ENCODE measurements at regions not wholly inside any gene's neighbourhood (a gene's known extent, or its start where the extent isn't known, plus 50 kb on each side); places are given as distances from the start of the nearest gene placed in this dataset.
A peak's percentile ranks its signal among the peaks of the same experiment; 100 is the strongest.

- Histone ChIP-seq H3K9me3 (ENCODE audit: insufficient read depth, low read length) (no peaks in the 10 kb centered on the region), H3K27ac (ENCODE audit: low read depth, low read length) (peak overlapping the region; percentile 66), H3K79me2 (ENCODE audit: insufficient read depth, low read length) (no peaks in the 10 kb centered on the region), H3K9ac (ENCODE audit: low read length) (no peak overlapping the region), H3K9me2 (replicated peaks; ENCODE audit: insufficient read depth, low read length) (no peaks in the 10 kb centered on the region), H3K27me3 (ENCODE audit: low read length) (no peaks in the 10 kb centered on the region), H3F3A (ENCODE audit: insufficient read depth) (peaks cover 6% of the 10 kb centered on the region; the same call in 1 of the 2 replicates), H2AFZ (ENCODE audit: low read depth, low read length, severe bottlenecking) (no peak overlapping the region), H3K36me3 (ENCODE audit: low read length) (no peaks in the 10 kb centered on the region), H3K4me3 (ENCODE audit: insufficient read depth, low read length, poor library complexity, severe bottlenecking) (no peak overlapping the region), H3K4me2 (ENCODE audit: low read depth, low read length, poor library complexity, severe bottlenecking) (peak overlapping the region; percentile 49), H4K20me1 (ENCODE audit: low read depth, low read length) (no peaks in the 10 kb centered on the region)
- no peak for TF ChIP-seq EZH2phosphoT487 (conservative IDR thresholded peaks at IDR 0.05; ENCODE audit: low read length)
- TF ChIP-seq CTCF (IDR thresholded peaks at IDR 0.05; ENCODE audit: insufficient read depth, low read length, poor library complexity, severe bottlenecking), result no peak
Observed at GRCh38 chr20:53681352-53682212, 87.9 kb upstream of the ZNF217 start.

- Histone ChIP-seq H3K36me3 (ENCODE audit: low read length) (no peaks in the 10 kb centered on the region), H3K79me2 (ENCODE audit: insufficient read depth, low read length) (no peaks in the 10 kb centered on the region), H3K9me3 (ENCODE audit: insufficient read depth, low read length) (no peaks in the 10 kb centered on the region), H3K27me3 (ENCODE audit: low read length) (no peaks in the 10 kb centered on the region), H3K4me2 (ENCODE audit: low read depth, low read length, poor library complexity, severe bottlenecking) (peak overlapping the region; percentile 44), H3K9ac (ENCODE audit: low read length) (no peak overlapping the region; the same call in 1 of the 2 replicates), H3K9me2 (replicated peaks; ENCODE audit: insufficient read depth, low read length) (no peaks in the 10 kb centered on the region), H4K20me1 (ENCODE audit: low read depth, low read length) (no peaks in the 10 kb centered on the region), H2AFZ (ENCODE audit: low read depth, low read length, severe bottlenecking) (peak overlapping the region; percentile 11), H3K4me3 (ENCODE audit: insufficient read depth, low read length, poor library complexity, severe bottlenecking) (no peak overlapping the region), H3F3A (ENCODE audit: insufficient read depth) (peaks cover 6% of the 10 kb centered on the region; the same call in 1 of the 2 replicates), H3K27ac (ENCODE audit: low read depth, low read length) (0 out of 2 replicates have a peak overlapping the region, but pooled peaks have one; percentile 6)
- no peak for TF ChIP-seq EZH2phosphoT487 (conservative IDR thresholded peaks at IDR 0.05; ENCODE audit: low read length)
- no peak for TF ChIP-seq CTCF (IDR thresholded peaks at IDR 0.05; ENCODE audit: insufficient read depth, low read length, poor library complexity, severe bottlenecking)
Observed at GRCh38 chr20:53679597-53680309, 86.1 kb upstream of the ZNF217 start.

GRCh38 chr20:53678990-53679596 lies 85.5 kb upstream of the ZNF217 start:
- Histone ChIP-seq H3K9me3 (ENCODE audit: insufficient read depth, low read length) (no peaks in the 10 kb centered on the region), H3K9ac (ENCODE audit: low read length) (no peak overlapping the region; the same call in 1 of the 2 replicates), H3K79me2 (ENCODE audit: insufficient read depth, low read length) (no peaks in the 10 kb centered on the region), H3K4me2 (ENCODE audit: low read depth, low read length, poor library complexity, severe bottlenecking) (peak overlapping the region; percentile 44), H3F3A (ENCODE audit: insufficient read depth) (peaks cover 6% of the 10 kb centered on the region; the same call in 1 of the 2 replicates), H3K4me3 (ENCODE audit: insufficient read depth, low read length, poor library complexity, severe bottlenecking) (no peak overlapping the region), H3K27ac (ENCODE audit: low read depth, low read length) (0 out of 2 replicates have a peak overlapping the region, but pooled peaks have one; percentile 6), H3K36me3 (ENCODE audit: low read length) (no peaks in the 10 kb centered on the region), H3K9me2 (replicated peaks; ENCODE audit: insufficient read depth, low read length) (no peaks in the 10 kb centered on the region), H2AFZ (ENCODE audit: low read depth, low read length, severe bottlenecking) (peak overlapping the region; percentile 11), H4K20me1 (ENCODE audit: low read depth, low read length) (no peaks in the 10 kb centered on the region), H3K27me3 (ENCODE audit: low read length) (no peaks in the 10 kb centered on the region)
- no peak for TF ChIP-seq EZH2phosphoT487 (conservative IDR thresholded peaks at IDR 0.05; ENCODE audit: low read length)
- no peak for TF ChIP-seq CTCF (IDR thresholded peaks at IDR 0.05; ENCODE audit: insufficient read depth, low read length, poor library complexity, severe bottlenecking)

Data from SU-DHL-6 (cell line).